Suprapubic skin (tissue), 4 donors: ENCODE measurements at regions not wholly inside any gene's neighbourhood (a gene's known extent, or its start where the extent isn't known, plus 50 kb on each side); places are given as distances from the start of the nearest gene placed in this dataset.

Experiments used
- DNase-seq, 2 donors: peaks; one replicate each; pipeline ENCODE4 v3.0.0-alpha.2; 2019; ENCODE audit warnings: low spot score in 2 of 2
- H3K27ac ChIP-seq: fragments of 200-600 bp; sonication (generic); one replicate; pipeline ENCODE4 v1.5.1; 2019
- H3K27me3 ChIP-seq: fragments of 200-600 bp; sonication (generic); one replicate; pipeline ENCODE4 v1.5.1; 2019
- H3K36me3 ChIP-seq: fragments of 200-600 bp; sonication (generic); one replicate; pipeline ENCODE4 v1.5.1; 2019
- H3K4me1 ChIP-seq: fragments of 200-600 bp; sonication (generic); one replicate; pipeline ENCODE4 v1.5.1; 2019
- H3K4me3 ChIP-seq: fragments of 200-600 bp; sonication (generic); one replicate; pipeline ENCODE4 v1.5.1; 2019; ENCODE audit warnings: mild to moderate bottlenecking
- H3K9me3 ChIP-seq: fragments of 200-600 bp; sonication (generic); one replicate; pipeline ENCODE4 v1.5.1; 2019
- EP300 ChIP-seq: sonication (generic); formaldehyde crosslinking; IDR thresholded peaks from one replicate; pipeline ENCODE4 v1.6.1; 2017; ENCODE audit warnings: antibody characterized with exemption
- POLR2A ChIP-seq, 2 donors: fragments of 450-650 bp; IDR thresholded peaks; one replicate each; pipeline ENCODE4 v1.6.1; 2017; ENCODE audit warnings: antibody characterized with exemption in 2 of 2, mild to moderate bottlenecking in 2 of 2, moderate library complexity in 2 of 2
- POLR2AphosphoS5 ChIP-seq, 3 donors: sonication (generic); formaldehyde crosslinking; IDR thresholded peaks; one replicate each; pipeline ENCODE4 v1.6.1; 2017; ENCODE audit warnings: antibody characterized with exemption in 3 of 3
- WGBS: methylation state at CpG from one replicate; pipeline ENCODE4 v1.1.5; 2018; 5-methylcytosine and 5-hydroxymethylcytosine counted together
- TF ChIP-seq, protein P1 (sequence below), 2 donors: fragments of 200-600 bp in 1 of 2; fragments of 450-650 bp in 1 of 2; sonication (generic) in 1 of 2; IDR thresholded peaks; one replicate each; pipeline ENCODE4 v1.5.1; 2016 to 2019; ENCODE audit warnings: antibody characterized with exemption in 2 of 2, mild to moderate bottlenecking in 1 of 2, moderate library complexity in 1 of 2

DNA sequence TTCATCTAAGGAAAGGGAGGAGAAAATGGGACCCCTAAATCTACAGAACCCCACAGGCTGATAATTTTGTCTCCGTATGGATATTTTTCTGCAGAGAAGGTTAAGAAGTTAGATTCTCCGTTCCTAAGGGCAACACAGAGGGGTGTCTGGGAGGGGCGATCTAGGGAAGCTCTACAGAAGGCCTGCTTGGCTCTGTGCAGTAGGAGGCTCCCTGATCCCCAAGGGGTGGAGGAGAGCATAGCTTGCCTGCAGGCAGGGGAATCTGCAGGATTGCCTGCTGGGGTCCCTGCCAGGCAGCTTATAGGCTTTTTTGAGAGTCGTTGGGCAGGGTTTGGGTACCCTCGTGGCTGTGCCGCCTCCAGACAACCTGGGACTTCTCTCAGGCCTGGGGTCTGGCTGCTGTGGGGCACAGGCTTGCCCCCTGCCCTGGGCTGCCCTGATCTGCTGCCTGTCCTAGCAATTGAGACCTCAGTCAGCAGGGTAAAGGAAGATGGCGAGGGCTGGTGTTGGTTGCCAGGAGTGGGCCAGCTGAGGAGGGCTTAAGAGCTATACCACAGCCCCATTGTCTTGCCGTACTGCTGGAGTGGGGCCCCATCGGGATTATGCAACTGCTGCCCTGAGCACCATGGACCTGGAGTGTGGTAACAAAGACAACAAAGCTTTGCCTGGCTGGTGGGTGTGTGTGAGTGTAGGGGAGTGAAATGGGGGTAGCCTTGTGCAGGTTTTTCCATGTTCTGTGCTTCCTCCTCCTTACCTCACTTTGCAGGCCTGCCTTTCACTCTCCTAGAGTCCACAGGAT is 74.1 kb downstream of the EFNB1 start:
- Histone ChIP-seq H3K27ac (no peak overlapping the region), H3K9me3 (no peaks in the 10 kb centered on the region), H3K36me3 (no peaks in the 10 kb centered on the region), H3K27me3 (no peaks in the 10 kb centered on the region), H3K4me1 (no peaks in the 10 kb centered on the region), H3K4me3 (no peak overlapping the region)
- no peak for DNase-seq
- 71% methylated on average over 9 of the region's 9 CpGs for WGBS
- no peak for TF ChIP-seq EP300
- TF ChIP-seq POLR2AphosphoS5 (IDR thresholded peaks at IDR 0.05): no peak
- TF ChIP-seq, protein P1, sequence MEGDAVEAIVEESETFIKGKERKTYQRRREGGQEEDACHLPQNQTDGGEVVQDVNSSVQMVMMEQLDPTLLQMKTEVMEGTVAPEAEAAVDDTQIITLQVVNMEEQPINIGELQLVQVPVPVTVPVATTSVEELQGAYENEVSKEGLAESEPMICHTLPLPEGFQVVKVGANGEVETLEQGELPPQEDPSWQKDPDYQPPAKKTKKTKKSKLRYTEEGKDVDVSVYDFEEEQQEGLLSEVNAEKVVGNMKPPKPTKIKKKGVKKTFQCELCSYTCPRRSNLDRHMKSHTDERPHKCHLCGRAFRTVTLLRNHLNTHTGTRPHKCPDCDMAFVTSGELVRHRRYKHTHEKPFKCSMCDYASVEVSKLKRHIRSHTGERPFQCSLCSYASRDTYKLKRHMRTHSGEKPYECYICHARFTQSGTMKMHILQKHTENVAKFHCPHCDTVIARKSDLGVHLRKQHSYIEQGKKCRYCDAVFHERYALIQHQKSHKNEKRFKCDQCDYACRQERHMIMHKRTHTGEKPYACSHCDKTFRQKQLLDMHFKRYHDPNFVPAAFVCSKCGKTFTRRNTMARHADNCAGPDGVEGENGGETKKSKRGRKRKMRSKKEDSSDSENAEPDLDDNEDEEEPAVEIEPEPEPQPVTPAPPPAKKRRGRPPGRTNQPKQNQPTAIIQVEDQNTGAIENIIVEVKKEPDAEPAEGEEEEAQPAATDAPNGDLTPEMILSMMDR (IDR thresholded peaks at IDR 0.05): no peak
- no peak for TF ChIP-seq POLR2A (IDR thresholded peaks at IDR 0.05)

DNA sequence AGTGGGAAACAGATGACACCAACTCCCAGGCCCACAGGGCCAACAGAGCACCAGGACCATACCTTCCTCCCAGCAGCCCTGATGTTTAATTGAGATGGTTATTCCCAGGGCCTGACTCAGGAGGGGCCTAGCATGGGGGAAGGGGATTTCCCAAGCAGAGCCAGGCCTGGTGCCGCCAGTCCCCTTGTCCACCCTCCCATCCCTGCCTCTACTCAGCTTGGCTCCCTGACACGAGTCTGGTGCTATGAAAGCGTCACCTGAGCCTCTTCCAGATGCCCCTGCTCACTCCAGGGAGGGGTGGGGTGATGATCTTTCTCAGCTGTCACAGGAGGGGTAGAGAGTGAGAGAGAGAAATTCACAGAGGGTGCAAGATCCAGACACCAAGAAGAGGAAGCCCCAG is 72.7 kb downstream of the EFNB1 start:
- no peak overlapping the region for H3K4me3 ChIP-seq
- H3K36me3 ChIP-seq: no peaks in the 10 kb centered on the region
- WGBS: 18% methylated on average over 2 of the region's 3 CpGs
- no peak overlapping the region for H3K27ac ChIP-seq
- H3K27me3 ChIP-seq: no peaks in the 10 kb centered on the region
- H3K9me3 ChIP-seq: no peaks in the 10 kb centered on the region
- peaks cover 4% of the 10 kb centered on the region for H3K4me1 ChIP-seq
- TF ChIP-seq POLR2A (IDR thresholded peaks at IDR 0.05) (no peak), EP300 (no peak), POLR2AphosphoS5 (IDR thresholded peaks at IDR 0.05) (no peak)
- TF ChIP-seq, protein P1 (IDR thresholded peaks at IDR 0.05): no peak
- no peak for DNase-seq

- Histone ChIP-seq H3K27me3 (no peaks in the 10 kb centered on the region), H3K36me3 (no peaks in the 10 kb centered on the region), H3K4me1 (peaks cover 28% of the 10 kb centered on the region), H3K9me3 (no peaks in the 10 kb centered on the region), H3K27ac (no peak overlapping the region), H3K4me3 (no peak overlapping the region)
- WGBS: 87% methylated on average over 8 of the region's 8 CpGs
- TF ChIP-seq POLR2AphosphoS5 (IDR thresholded peaks at IDR 0.05): no peak
- no peak for DNase-seq
Measured at GRCh38 chrX:68898598-68898997, 69.8 kb downstream of the EFNB1 start.

- Histone ChIP-seq H3K27me3 (no peaks in the 10 kb centered on the region), H3K27ac (no peak overlapping the region), H3K4me3 (no peak overlapping the region), H3K9me3 (no peaks in the 10 kb centered on the region), H3K4me1 (peaks cover 28% of the 10 kb centered on the region), H3K36me3 (no peaks in the 10 kb centered on the region)
- 73% methylated on average over 7 of the region's 8 CpGs for WGBS
- TF ChIP-seq EP300 (no peak), POLR2A (IDR thresholded peaks at IDR 0.05) (no peak), POLR2AphosphoS5 (IDR thresholded peaks at IDR 0.05) (no peak)
- TF ChIP-seq, protein P1 (IDR thresholded peaks at IDR 0.05): no peak
- DNase-seq: no peak
Measured at GRCh38 chrX:68897118-68897945, 68.5 kb downstream of the EFNB1 start.

DNA sequence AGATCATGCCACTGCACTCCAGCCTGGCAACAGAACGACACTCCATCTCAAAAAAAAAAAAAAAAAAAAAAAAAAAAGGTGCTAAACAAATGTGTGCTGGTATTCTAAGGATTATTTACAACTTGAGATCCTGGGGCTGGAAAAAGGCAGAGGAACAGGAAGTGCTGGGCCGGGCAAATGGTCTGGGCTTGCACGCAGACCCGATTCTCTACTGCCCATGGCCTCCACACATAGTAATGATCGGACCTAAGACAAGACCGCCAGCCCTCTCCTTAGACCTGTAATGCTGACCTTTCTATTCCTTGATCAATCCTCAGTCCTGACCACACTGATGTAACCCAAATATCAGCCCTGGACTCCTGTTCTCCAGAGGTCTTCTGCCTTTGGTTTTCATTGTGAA is 67.8 kb downstream of the EFNB1 start:
- Histone ChIP-seq H3K4me3 (no peak overlapping the region), H3K27me3 (no peaks in the 10 kb centered on the region), H3K36me3 (no peaks in the 10 kb centered on the region), H3K4me1 (peaks cover 28% of the 10 kb centered on the region), H3K9me3 (no peaks in the 10 kb centered on the region), H3K27ac (no peak overlapping the region)
- no peak for DNase-seq
- 72% methylated on average over 6 of the region's 6 CpGs for WGBS
- TF ChIP-seq POLR2A (IDR thresholded peaks at IDR 0.05) (no peak), EP300 (no peak), POLR2AphosphoS5 (IDR thresholded peaks at IDR 0.05) (no peak)
- TF ChIP-seq, protein P1 (IDR thresholded peaks at IDR 0.05): no peak
